ENCODE measurements at regions not wholly inside any gene's neighbourhood (a gene's known extent, or its start where the extent isn't known, plus 50 kb on each side); places are given as distances from the start of the nearest gene placed in this dataset.

- TF ChIP-seq POLR2A (IDR thresholded peaks at IDR 0.05): no peak
- TF ChIP-seq CTCF (IDR thresholded peaks at IDR 0.05): no peak
These were observed 223.1 kb upstream of the JUN start for GRCh38 chr1:59006932-59007331.

Data from ovary (tissue), 3 donors.